ENCODE measurements at regions not wholly inside any gene's neighbourhood (a gene's known extent, or its start where the extent isn't known, plus 50 kb on each side); places are given as distances from the start of the nearest gene placed in this dataset.

- no peak for TF ChIP-seq CTCF (IDR thresholded peaks at IDR 0.05)
- TF ChIP-seq EZH2 (IDR thresholded peaks at IDR 0.05) = no peak
Measured at GRCh38 chr18:45325778-45326177, 289.5 kb upstream of the SLC14A2 start.
